Suprapubic skin (tissue), 4 donors: ENCODE measurements at regions not wholly inside any gene's neighbourhood (a gene's known extent, or its start where the extent isn't known, plus 50 kb on each side); places are given as distances from the start of the nearest gene placed in this dataset.

Experiments
- EP300 ChIP-seq: sonication (generic); formaldehyde crosslinking; IDR thresholded peaks from one replicate; pipeline ENCODE4 v1.6.1; 2017; ENCODE audit warnings: antibody characterized with exemption
- POLR2AphosphoS5 ChIP-seq, 3 donors: sonication (generic); formaldehyde crosslinking; IDR thresholded peaks; one replicate each; pipeline ENCODE4 v1.6.1; 2017; ENCODE audit warnings: antibody characterized with exemption in 3 of 3
- TF ChIP-seq, protein P1 (sequence below), 2 donors: fragments of 200-600 bp in 1 of 2; fragments of 450-650 bp in 1 of 2; sonication (generic) in 1 of 2; IDR thresholded peaks; one replicate each; pipeline ENCODE4 v1.5.1; 2016 to 2019; ENCODE audit warnings: antibody characterized with exemption in 2 of 2, mild to moderate bottlenecking in 1 of 2, moderate library complexity in 1 of 2

GRCh38 chr22:34812631-34813030 lies 253.3 kb upstream of the ISX start:
- TF ChIP-seq, protein P1, sequence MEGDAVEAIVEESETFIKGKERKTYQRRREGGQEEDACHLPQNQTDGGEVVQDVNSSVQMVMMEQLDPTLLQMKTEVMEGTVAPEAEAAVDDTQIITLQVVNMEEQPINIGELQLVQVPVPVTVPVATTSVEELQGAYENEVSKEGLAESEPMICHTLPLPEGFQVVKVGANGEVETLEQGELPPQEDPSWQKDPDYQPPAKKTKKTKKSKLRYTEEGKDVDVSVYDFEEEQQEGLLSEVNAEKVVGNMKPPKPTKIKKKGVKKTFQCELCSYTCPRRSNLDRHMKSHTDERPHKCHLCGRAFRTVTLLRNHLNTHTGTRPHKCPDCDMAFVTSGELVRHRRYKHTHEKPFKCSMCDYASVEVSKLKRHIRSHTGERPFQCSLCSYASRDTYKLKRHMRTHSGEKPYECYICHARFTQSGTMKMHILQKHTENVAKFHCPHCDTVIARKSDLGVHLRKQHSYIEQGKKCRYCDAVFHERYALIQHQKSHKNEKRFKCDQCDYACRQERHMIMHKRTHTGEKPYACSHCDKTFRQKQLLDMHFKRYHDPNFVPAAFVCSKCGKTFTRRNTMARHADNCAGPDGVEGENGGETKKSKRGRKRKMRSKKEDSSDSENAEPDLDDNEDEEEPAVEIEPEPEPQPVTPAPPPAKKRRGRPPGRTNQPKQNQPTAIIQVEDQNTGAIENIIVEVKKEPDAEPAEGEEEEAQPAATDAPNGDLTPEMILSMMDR (IDR thresholded peaks at IDR 0.05): no peak
- TF ChIP-seq EP300 (no peak), POLR2AphosphoS5 (IDR thresholded peaks at IDR 0.05) (no peak)
